SK-N-SH treated with all-trans-retinoic acid at 6 μM for 48 hours (cell line): ENCODE measurements at regions not wholly inside any gene's neighbourhood (a gene's known extent, or its start where the extent isn't known, plus 50 kb on each side); places are given as distances from the start of the nearest gene placed in this dataset.

ENCODE experiments used
- ATAC-seq: fragments of 200-7000 bp; cut with Tn5 transposase; 3 replicates; pipeline ENCODE4 v1.9.1; 2020; ENCODE audit warnings: mild to moderate bottlenecking, moderate library complexity
- ARNTL ChIP-seq: fragments of 450-650 bp; formaldehyde crosslinking; IDR thresholded peaks from 2 replicates; pipeline ENCODE4 v1.5.0; 2020; ENCODE audit warnings: low read depth, mild to moderate bottlenecking, moderate library complexity, borderline replicate concordance
- BACH2 ChIP-seq: fragments of 250-450 bp; sonication (Bioruptor Pico); IDR thresholded peaks from 2 replicates; pipeline ENCODE4 v1.9.0; 2021; ENCODE audit warnings: mild to moderate bottlenecking, borderline replicate concordance
- CREB5 ChIP-seq: fragments of 250-450 bp; sonication (Bioruptor Pico); IDR thresholded peaks from 2 replicates; pipeline ENCODE4 v1.5.1; 2020; ENCODE audit warnings: low read depth, mild to moderate bottlenecking, moderate library complexity
- CSDC2 ChIP-seq: fragments of 250-450 bp; sonication (Bioruptor Pico); IDR thresholded peaks from 2 replicates; pipeline ENCODE4 v1.5.0; 2020; ENCODE audit warnings: mild to moderate bottlenecking, moderate library complexity
- GLIS3 ChIP-seq: fragments of 250-450 bp; sonication (Bioruptor Pico); IDR thresholded peaks from 2 replicates; pipeline ENCODE4 v1.5.0; 2020; ENCODE audit warnings: mild to moderate bottlenecking, moderate library complexity
- ISL1 ChIP-seq: fragments of 250-450 bp; sonication (Bioruptor Pico); IDR thresholded peaks from 2 replicates; pipeline ENCODE4 v2.1.2; 2022; ENCODE audit warnings: mild to moderate bottlenecking, moderate library complexity
- OSR1 ChIP-seq: fragments of 250-450 bp; sonication (Bioruptor Pico); IDR thresholded peaks from 2 replicates; pipeline ENCODE4 v1.8.0; 2022; ENCODE audit warnings: moderate library complexity, mild to moderate bottlenecking, inconsistent platforms
- PATZ1 ChIP-seq: fragments of 250-450 bp; sonication (Bioruptor Pico); IDR thresholded peaks from 2 replicates; pipeline ENCODE4 v1.8.0; 2020; ENCODE audit warnings: mild to moderate bottlenecking, moderate library complexity, borderline replicate concordance
- PPARA ChIP-seq: fragments of 250-450 bp; sonication (Bioruptor Pico); IDR thresholded peaks from 2 replicates; pipeline ENCODE4 v1.5.0; 2020; ENCODE audit warnings: mild to moderate bottlenecking, borderline replicate concordance
- RARB ChIP-seq: fragments of 250-450 bp; sonication (Bioruptor Pico); IDR thresholded peaks from 2 replicates; pipeline ENCODE4 v1.8.0; 2021; ENCODE audit warnings: mild to moderate bottlenecking, moderate library complexity
- SNAI2 ChIP-seq: fragments of 250-450 bp; sonication (Bioruptor Pico); IDR thresholded peaks from 2 replicates; pipeline ENCODE4 v1.5.0; 2020; ENCODE audit warnings: mild to moderate bottlenecking, moderate library complexity
- TCF4 ChIP-seq: fragments of 250-450 bp; sonication (Bioruptor Pico); IDR thresholded peaks from 2 replicates; pipeline ENCODE4 v1.8.0; 2021; ENCODE audit warnings: mild to moderate bottlenecking, moderate library complexity, borderline replicate concordance
- TOX ChIP-seq: fragments of 250-450 bp; sonication (Bioruptor Pico); IDR thresholded peaks from 2 replicates; pipeline ENCODE4 v1.8.0; 2021; ENCODE audit warnings: mild to moderate bottlenecking, moderate library complexity, borderline replicate concordance
- ZC3H10 ChIP-seq: fragments of 250-450 bp; sonication (Bioruptor Pico); IDR thresholded peaks from 2 replicates; pipeline ENCODE4 v1.5.1; 2021; ENCODE audit warnings: mild to moderate bottlenecking, moderate library complexity
- ZFP3 ChIP-seq: fragments of 250-450 bp; sonication (Bioruptor Pico); IDR thresholded peaks from 2 replicates; pipeline ENCODE4 v1.5.0; 2020; ENCODE audit warnings: mild to moderate bottlenecking, moderate library complexity
- ZFP30 ChIP-seq: fragments of 450-650 bp; formaldehyde crosslinking; IDR thresholded peaks from 2 replicates; pipeline ENCODE4 v1.5.0; 2022; ENCODE audit warnings: mild to moderate bottlenecking, moderate library complexity
- ZNF565 ChIP-seq: fragments of 450-650 bp; formaldehyde crosslinking; conservative IDR thresholded peaks from 2 replicates; pipeline ENCODE4 v1.5.0; 2020; ENCODE audit warnings: low read depth, mild to moderate bottlenecking, moderate library complexity
- ZNF70 ChIP-seq: fragments of 450-650 bp; formaldehyde crosslinking; IDR thresholded peaks from 2 replicates; pipeline ENCODE4 v1.5.0; 2020; ENCODE audit warnings: mild to moderate bottlenecking, moderate library complexity
- ZNF8 ChIP-seq: fragments of 450-650 bp; formaldehyde crosslinking; IDR thresholded peaks from 2 replicates; pipeline ENCODE4 v1.5.0; 2020; ENCODE audit warnings: mild to moderate bottlenecking, moderate library complexity
- TF ChIP-seq, protein P1 (sequence below): fragments of 250-450 bp; sonication (Bioruptor Pico); IDR thresholded peaks from 2 replicates; pipeline ENCODE4 v1.5.0; 2020; ENCODE audit warnings: mild to moderate bottlenecking, moderate library complexity
- TF ChIP-seq, protein P2 (sequence below): fragments of 250-450 bp; sonication (Bioruptor Pico); IDR thresholded peaks from 2 replicates; pipeline ENCODE4 v1.8.0; 2021; ENCODE audit warnings: low read depth, mild to moderate bottlenecking, moderate library complexity, borderline replicate concordance
- TF ChIP-seq, protein P3 (sequence below): fragments of 250-450 bp; sonication (Bioruptor Pico); IDR thresholded peaks from 2 replicates; pipeline ENCODE4 v1.5.1; 2021; ENCODE audit warnings: mild to moderate bottlenecking, moderate library complexity

- peak; percentile 57 for TF ChIP-seq ISL1
- no peak for TF ChIP-seq ZFP3 (CRISPR knock-in tag)
- peak; percentile 53; the same call in 2 of the 3 replicates for ATAC-seq
These were observed 195.5 kb downstream of the C11orf91 start for GRCh38 chr11:33505093-33505492.

DNA sequence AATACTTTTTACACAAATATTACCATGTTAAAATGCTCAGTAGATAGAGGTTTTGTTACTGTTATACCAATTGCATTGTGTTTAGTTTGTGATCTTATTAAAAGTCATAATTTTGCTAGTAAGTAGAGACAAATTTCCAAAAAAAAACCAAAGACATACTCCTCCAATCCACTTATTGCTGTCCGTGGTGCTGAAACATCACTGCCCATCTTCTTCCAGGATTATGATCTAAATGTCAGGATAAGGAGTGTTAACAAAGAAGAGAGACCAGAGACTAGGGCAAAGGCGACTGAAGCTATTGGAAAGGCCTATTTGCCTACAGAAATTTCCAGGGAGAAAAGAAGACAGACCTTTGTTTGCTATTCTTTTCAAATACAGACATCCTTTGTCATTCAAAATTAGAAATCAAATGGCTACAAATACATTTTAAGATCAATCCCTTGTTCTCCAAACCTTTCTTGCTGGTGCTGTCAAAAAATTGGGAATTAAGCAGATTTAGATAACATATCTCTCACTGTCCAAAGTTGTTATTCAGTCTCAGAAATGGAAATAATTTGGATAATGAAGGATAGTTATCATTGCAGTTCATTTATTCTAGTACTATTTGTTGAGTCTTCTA is 199.7 kb downstream of the C11orf91 start:
- TF ChIP-seq ZFP30: no peak
- TF ChIP-seq GLIS3 (CRISPR knock-in tag): no peak
- TF ChIP-seq OSR1 (CRISPR knock-in tag): no peak
- TF ChIP-seq ARNTL: no peak
- TF ChIP-seq ZC3H10 (CRISPR knock-in tag): no peak
- no peak for TF ChIP-seq BACH2
- ATAC-seq: no peak

GRCh38 chr11:33500332-33500731 is 200.3 kb downstream of the C11orf91 start:
- no peak for ATAC-seq
- TF ChIP-seq OSR1 (CRISPR knock-in tag) (no peak), ISL1 (no peak), RARB (CRISPR knock-in tag) (no peak), ZC3H10 (CRISPR knock-in tag) (no peak), ZFP30 (no peak), TCF4 (CRISPR knock-in tag) (no peak), BACH2 (no peak)

DNA sequence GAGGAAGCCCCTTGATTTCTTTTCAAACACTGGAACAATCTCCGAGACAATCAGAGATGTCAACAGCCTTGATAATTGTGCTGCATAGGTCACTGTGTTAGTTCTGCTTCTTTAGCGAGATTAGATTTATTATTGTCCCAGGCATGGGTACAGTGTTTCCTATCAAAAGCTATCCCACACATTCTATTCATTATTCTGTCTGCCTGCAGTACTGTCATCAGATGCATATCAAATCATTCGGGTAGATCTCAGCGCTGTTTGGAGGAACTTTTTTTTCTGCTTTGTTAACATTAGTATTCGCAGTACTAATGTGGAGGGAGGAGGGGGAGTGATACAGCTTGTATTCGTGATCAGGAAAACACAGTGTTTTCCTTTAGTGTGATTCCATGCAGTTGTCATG is 208.0 kb downstream of the C11orf91 start:
- TF ChIP-seq ISL1 (no peak), PATZ1 (no peak), TCF4 (CRISPR knock-in tag) (no peak), SNAI2 (CRISPR knock-in tag) (no peak), ZNF565 (CRISPR knock-in tag) (no peak), TOX (no peak), PPARA (CRISPR knock-in tag) (no peak), ZNF70 (CRISPR knock-in tag) (no peak), OSR1 (CRISPR knock-in tag) (no peak), ZNF8 (CRISPR knock-in tag) (no peak), GLIS3 (CRISPR knock-in tag) (no peak), ZFP30 (no peak), CSDC2 (no peak), BACH2 (no peak), ZFP3 (CRISPR knock-in tag) (no peak), CREB5 (no peak)
- TF ChIP-seq, protein P1, sequence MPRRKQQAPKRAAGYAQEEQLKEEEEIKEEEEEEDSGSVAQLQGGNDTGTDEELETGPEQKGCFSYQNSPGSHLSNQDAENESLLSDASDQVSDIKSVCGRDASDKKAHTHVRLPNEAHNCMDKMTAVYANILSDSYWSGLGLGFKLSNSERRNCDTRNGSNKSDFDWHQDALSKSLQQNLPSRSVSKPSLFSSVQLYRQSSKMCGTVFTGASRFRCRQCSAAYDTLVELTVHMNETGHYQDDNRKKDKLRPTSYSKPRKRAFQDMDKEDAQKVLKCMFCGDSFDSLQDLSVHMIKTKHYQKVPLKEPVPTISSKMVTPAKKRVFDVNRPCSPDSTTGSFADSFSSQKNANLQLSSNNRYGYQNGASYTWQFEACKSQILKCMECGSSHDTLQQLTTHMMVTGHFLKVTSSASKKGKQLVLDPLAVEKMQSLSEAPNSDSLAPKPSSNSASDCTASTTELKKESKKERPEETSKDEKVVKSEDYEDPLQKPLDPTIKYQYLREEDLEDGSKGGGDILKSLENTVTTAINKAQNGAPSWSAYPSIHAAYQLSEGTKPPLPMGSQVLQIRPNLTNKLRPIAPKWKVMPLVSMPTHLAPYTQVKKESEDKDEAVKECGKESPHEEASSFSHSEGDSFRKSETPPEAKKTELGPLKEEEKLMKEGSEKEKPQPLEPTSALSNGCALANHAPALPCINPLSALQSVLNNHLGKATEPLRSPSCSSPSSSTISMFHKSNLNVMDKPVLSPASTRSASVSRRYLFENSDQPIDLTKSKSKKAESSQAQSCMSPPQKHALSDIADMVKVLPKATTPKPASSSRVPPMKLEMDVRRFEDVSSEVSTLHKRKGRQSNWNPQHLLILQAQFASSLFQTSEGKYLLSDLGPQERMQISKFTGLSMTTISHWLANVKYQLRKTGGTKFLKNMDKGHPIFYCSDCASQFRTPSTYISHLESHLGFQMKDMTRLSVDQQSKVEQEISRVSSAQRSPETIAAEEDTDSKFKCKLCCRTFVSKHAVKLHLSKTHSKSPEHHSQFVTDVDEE (CRISPR knock-in tag): no peak
- TF ChIP-seq, protein P2, sequence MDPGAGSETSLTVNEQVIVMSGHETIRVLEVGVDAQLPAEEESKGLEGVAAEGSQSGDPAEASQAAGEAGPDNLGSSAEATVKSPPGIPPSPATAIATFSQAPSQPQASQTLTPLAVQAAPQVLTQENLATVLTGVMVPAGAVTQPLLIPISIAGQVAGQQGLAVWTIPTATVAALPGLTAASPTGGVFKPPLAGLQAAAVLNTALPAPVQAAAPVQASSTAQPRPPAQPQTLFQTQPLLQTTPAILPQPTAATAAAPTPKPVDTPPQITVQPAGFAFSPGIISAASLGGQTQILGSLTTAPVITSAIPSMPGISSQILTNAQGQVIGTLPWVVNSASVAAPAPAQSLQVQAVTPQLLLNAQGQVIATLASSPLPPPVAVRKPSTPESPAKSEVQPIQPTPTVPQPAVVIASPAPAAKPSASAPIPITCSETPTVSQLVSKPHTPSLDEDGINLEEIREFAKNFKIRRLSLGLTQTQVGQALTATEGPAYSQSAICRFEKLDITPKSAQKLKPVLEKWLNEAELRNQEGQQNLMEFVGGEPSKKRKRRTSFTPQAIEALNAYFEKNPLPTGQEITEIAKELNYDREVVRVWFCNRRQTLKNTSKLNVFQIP (CRISPR knock-in tag): no peak
- TF ChIP-seq, protein P3, sequence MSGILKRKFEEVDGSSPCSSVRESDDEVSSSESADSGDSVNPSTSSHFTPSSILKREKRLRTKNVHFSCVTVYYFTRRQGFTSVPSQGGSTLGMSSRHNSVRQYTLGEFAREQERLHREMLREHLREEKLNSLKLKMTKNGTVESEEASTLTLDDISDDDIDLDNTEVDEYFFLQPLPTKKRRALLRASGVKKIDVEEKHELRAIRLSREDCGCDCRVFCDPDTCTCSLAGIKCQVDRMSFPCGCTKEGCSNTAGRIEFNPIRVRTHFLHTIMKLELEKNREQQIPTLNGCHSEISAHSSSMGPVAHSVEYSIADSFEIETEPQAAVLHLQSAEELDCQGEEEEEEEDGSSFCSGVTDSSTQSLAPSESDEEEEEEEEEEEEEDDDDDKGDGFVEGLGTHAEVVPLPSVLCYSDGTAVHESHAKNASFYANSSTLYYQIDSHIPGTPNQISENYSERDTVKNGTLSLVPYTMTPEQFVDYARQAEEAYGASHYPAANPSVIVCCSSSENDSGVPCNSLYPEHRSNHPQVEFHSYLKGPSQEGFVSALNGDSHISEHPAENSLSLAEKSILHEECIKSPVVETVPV (CRISPR knock-in tag): no peak
- ATAC-seq: peak; percentile 26; the same call in 1 of the 3 replicates
